ENCODE measurements at regions not wholly inside any gene's neighbourhood (a gene's known extent, or its start where the extent isn't known, plus 50 kb on each side); places are given as distances from the start of the nearest gene placed in this dataset.
A peak's percentile ranks its signal among the peaks of the same experiment; 100 is the strongest.

DNA sequence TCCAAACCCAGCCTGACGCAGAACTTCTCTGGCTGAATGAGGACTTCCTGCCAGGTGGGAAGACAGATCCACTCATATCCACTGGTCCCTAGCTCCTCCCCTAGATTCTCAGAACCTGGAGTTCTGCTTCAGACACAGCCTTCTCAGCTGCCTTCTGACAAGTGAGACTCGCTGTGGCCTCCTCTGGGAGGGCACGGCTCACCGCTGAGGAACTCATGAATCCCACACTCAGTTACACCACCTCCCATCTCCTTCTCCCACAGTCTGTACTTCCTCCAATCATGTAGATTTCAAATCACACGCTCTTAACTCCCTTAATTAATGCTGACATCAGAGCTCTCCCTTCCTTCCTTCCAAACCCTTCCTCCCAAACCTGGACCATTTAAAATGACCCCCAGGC is 86.4 kb upstream of the TMEM45B start:
- DNase-seq (ENCODE audit: low spot score), result no peak

- no peak for DNase-seq (ENCODE audit: low spot score)
Observed at GRCh38 chr11:129729823-129730222, 85.8 kb upstream of the TMEM45B start.

GRCh38 chr11:129731316-129731715 is 84.3 kb upstream of the TMEM45B start:
- DNase-seq (ENCODE audit: low spot score), result peak; percentile 11

- peak; percentile 26 for DNase-seq (ENCODE audit: low spot score)
Observed at GRCh38 chr11:129732941-129733340, 82.7 kb upstream of the TMEM45B start.

DNA sequence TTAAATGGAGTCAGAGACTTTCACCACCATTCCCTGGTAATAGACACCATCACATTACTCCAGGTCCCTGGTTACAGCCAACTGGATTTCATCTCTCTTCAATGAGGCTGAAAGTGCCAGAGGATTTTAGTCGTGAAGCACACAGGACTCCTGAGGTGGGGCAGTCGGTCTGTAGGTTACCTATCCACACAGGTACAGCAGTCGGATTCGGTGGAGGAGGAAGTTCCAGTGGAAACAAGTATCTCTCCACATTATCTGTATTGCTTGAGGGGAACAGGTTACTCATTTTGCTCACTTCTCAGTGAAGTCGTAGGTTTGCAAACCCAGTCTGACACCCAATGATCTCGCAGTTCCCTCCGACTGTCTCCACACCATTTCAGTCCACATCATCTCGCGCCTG is 82.3 kb upstream of the TMEM45B start:
- DNase-seq (ENCODE audit: low spot score), result no peak

- no peak for DNase-seq (ENCODE audit: low spot score)
Observed at GRCh38 chr11:129733981-129734380, 81.7 kb upstream of the TMEM45B start.

- no peak for DNase-seq (ENCODE audit: low spot score)
Observed at GRCh38 chr11:129734654-129735053, 81.0 kb upstream of the TMEM45B start.

DNA sequence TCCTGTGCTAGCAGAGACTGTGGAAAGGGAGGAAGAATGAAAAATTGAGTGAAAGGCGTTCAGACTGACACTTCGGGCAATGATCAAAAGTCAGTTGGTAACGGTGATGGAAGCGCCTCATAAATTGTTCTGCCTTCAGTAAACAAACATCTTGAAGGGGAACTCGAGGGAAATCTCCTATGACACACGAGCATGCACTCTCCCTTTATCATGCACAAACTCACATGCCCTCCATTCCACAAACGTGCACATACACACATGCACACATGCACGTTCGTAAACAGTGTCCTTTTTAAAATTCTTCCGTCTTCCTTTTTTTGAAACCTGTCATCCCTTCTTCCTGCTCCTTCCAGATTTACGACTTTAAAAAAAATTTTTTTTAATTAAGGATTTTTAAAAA is 77.8 kb upstream of the TMEM45B start:
- no peak for DNase-seq (ENCODE audit: low spot score)

DNA sequence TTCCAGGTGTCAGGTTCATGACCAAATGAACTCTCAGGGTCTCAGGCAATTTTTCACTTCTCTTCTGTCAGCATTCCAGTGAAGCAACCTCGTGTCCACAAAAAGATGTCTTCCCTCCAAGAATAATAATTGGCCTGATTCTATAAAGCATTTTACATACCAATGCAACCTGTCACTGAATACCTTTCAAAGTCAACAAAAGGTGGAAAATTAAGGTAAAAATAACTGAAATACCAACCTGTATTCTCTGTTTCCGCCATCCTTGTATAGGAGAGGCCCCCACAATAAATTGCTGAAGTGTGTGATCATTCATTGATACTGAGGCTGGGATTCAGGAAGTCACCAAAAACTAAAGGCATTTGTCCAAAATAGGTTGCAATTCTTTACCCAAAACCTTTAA is 77.4 kb upstream of the TMEM45B start:
- no peak for DNase-seq (ENCODE audit: low spot score)

GRCh38 chr11:129739339-129739738 is 76.3 kb upstream of the TMEM45B start:
- DNase-seq (ENCODE audit: low spot score), result no peak

GRCh38 chr11:129740125-129740719 is 75.4 kb upstream of the TMEM45B start:
- DNase-seq (ENCODE audit: low spot score), result no peak

DNA sequence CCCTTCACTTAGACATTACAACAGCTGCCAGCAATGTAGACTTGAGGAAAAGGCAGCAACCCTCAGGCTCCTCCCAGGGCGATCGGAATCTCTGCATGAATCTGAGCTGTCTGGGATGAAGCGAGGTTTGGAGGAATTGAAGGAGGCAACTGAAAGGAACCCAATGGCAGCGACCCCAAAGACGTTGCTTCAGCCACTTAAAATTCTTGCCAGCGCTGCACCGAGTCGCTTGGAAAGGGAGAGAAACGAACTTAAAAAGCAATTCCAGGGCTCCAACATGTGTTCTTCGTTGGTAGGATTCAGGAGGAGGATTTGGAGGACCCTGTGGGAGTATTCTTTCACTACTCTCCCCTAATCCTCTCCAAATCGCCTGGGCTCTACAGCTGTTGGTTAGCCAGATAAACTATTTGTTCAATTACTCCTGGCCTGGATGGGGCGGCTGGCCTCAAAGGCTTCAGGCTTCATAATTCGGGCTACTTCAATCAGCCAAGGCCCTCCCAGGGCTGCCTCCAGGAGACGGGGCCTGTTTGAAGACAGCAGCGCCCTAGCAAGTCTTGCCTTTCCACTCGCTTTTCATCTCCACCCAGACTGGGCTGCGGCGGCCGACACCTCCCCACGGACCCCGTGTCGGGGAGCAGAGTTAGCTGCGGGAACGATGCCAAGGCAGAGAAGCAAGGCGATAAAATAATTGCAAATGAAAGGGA is 72.4 kb upstream of the TMEM45B start:
- no peak for DNase-seq (ENCODE audit: low spot score)

DNA sequence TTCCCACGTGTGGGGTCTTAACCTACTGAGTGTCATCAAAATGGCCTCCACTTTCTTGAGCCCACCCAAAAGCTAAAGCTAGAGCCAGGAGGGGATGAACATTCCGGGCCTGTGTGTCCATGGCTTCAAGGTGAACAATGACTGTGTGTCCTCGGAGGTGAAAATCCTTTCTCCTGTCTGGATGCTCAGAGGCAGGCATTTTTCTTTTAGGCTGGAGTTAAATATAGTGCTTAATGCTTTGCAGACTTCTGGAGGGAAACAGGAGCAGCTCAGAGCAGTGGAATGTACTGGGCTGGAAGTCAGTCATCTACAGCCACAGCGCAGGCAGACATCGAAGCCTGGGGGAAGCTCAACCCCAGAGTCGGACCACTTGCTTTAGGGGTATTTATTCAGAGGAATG is 68.6 kb upstream of the TMEM45B start:
- no peak for DNase-seq (ENCODE audit: low spot score)

- DNase-seq (ENCODE audit: low spot score), result no peak
Observed at GRCh38 chr11:129749141-129749540, 66.5 kb upstream of the TMEM45B start.

- peak; percentile 89 for DNase-seq (ENCODE audit: low spot score)
Observed at GRCh38 chr11:129750343-129751292, 65.0 kb upstream of the TMEM45B start.

DNA sequence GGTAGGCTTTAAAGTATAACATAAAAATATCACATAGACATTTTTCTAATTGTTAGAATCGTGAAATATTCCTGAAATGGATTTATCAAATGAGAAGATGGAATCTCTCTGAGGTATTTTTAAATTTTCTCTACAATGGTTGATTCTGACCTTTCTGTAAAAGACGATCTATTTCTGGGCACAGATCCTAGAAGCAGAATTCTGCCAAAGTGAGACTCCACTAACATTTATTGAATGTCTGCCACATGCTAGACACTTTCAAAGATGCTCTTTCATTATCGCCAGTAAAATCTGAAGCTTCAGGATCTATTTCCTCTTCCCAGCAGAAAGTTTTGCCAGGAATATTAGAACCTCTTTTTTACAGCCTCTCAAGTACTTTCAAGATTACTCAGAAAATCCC is 64.1 kb upstream of the TMEM45B start:
- no peak for DNase-seq (ENCODE audit: low spot score)

GRCh38 chr11:129763569-129763968 is 52.1 kb upstream of the TMEM45B start:
- DNase-seq (ENCODE audit: low spot score), result peak; percentile 9

GRCh38 chr11:129764204-129764603 is 51.4 kb upstream of the TMEM45B start:
- peak; percentile 47 for DNase-seq (ENCODE audit: low spot score)
